ENCODE measurements at regions not wholly inside any gene's neighbourhood (a gene's known extent, or its start where the extent isn't known, plus 50 kb on each side); places are given as distances from the start of the nearest gene placed in this dataset.

DNA sequence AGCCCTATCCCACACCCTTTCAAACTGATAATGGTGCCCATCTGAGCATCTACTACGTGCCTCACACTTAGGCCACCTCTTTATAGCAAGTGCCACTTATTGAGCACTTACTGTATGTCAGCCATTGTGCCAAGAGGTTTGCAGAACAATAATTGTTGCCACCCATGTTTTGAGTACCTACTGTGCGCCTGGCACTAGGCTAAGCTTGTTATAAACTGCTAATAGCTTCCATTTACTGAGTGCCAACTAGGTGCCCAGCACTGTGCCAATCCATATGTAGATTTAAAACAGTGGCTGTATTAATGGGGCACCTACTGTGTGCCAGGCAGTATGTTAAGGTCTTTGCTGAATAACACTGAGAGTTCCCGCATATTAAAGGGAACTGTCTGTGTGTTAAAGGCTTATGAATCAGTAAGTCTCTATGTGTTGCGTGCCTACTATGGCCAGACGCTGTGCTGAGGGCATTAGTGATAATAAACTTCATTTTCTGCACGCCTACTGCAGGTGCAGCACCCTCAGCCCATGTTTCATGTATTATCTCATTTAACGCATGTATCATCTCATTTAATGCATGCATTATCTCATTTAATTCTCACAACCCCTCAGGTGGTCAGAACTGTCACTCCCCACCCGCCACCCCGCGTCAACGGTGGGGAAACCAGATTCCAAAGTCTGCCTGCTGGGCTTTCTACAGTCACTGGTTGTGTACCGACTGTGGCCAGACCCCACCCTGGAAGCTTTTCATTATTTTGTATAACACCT, 105.0 kb downstream of the PTPRS start:
- TF ChIP-seq GATA2 (CRISPR knock-in tag; IDR thresholded peaks at IDR 0.05) (no peak), POLR2AphosphoS5 (IDR thresholded peaks at IDR 0.05; ENCODE audit: low read depth, low read length) (no peak), GABPA (IDR thresholded peaks at IDR 0.05; ENCODE audit: low read depth) (no peak), NFIC (IDR thresholded peaks at IDR 0.05; ENCODE audit: borderline replicate concordance) (no peak), RAD21 (IDR thresholded peaks at IDR 0.05; ENCODE audit: low read length) (no peak)
- TF ChIP-seq, protein P1, sequence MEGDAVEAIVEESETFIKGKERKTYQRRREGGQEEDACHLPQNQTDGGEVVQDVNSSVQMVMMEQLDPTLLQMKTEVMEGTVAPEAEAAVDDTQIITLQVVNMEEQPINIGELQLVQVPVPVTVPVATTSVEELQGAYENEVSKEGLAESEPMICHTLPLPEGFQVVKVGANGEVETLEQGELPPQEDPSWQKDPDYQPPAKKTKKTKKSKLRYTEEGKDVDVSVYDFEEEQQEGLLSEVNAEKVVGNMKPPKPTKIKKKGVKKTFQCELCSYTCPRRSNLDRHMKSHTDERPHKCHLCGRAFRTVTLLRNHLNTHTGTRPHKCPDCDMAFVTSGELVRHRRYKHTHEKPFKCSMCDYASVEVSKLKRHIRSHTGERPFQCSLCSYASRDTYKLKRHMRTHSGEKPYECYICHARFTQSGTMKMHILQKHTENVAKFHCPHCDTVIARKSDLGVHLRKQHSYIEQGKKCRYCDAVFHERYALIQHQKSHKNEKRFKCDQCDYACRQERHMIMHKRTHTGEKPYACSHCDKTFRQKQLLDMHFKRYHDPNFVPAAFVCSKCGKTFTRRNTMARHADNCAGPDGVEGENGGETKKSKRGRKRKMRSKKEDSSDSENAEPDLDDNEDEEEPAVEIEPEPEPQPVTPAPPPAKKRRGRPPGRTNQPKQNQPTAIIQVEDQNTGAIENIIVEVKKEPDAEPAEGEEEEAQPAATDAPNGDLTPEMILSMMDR (IDR thresholded peaks at IDR 0.05), result no peak

Measured in SK-N-SH (cell line).